K562 (cell line): ENCODE measurements at regions not wholly inside any gene's neighbourhood (a gene's known extent, or its start where the extent isn't known, plus 50 kb on each side); places are given as distances from the start of the nearest gene placed in this dataset.
"Not testable (repeated sequence)": the region's sequence is repeated elsewhere in the genome, so short reads cannot be mapped to it uniquely, and the experiment has no call there.

Source experiments
- ATAC-seq: fragments of 200-7000 bp; cut with Tn5 transposase; 3 replicates; pipeline ENCODE4 v1.9.1; 2020; ENCODE audit warnings: moderate library complexity
- BruUV-seq: library from RNA; stranded (reverse); fragments of 400-500 nt; replicated peaks from 2 replicates; lab custom pipeline; 2021; lab: Mats Ljungman, UMichigan
- CTCF ChIA-PET: fragments of 300-600 bp; formaldehyde crosslinking; extraction: SDS; loops from one replicate; lab custom pipeline; 2021; ENCODE audit warnings: low intra/inter-chr PET ratio; lab: Yijun Ruan, JAX
- POLR2A ChIA-PET: fragments of 300-600, 350-650 bp; sonication (Branson Sonifier 250); formaldehyde crosslinking; extraction: SDS; loops from one replicate; lab custom pipeline; 2021; ENCODE audit warnings: antibody characterized with exemption, inconsistent platforms; lab: Yijun Ruan, JAX
- DNase-seq, 4 experiments: peaks; one replicate each; pipeline versions ENCODE4 v3.0.0 to v3.0.0-alpha.2; 2011 to 2018; ENCODE audit warnings: low spot score in 3 of 4, mixed read lengths in 3 of 4; ENCODE audit errors: extremely low read depth in 1 of 4
- FAIRE-seq: peaks from 2 replicates; lab custom pipeline; 2011; peaks lifted over from hg19 to GRCh38; lab: Jason Lieb, UNC
- H2AFZ ChIP-seq: 2 replicates; pipeline ENCODE4 v1.6.0; 2011; ENCODE audit warnings: low read depth, low read length, control low read depth, inconsistent platforms
- H3K27ac ChIP-seq: fragments of 200-600 bp; 3 replicates; pipeline ENCODE4 v1.8.0; 2011; ENCODE audit warnings: low read depth, mild to moderate bottlenecking, control low read depth, inconsistent platforms, low read length, moderate library complexity, mixed read lengths; ENCODE audit errors: extremely low read depth
- H3K27me3 ChIP-seq, 2 experiments: fragments of 300-600 bp in 1 of 2; 2 replicates in 1 of 2; 3 replicates in 1 of 2; pipeline versions ENCODE4 v1.6.0 to v1.8.0; 2011; ENCODE audit warnings: inconsistent platforms in 2 of 2, low read length in 2 of 2, mild to moderate bottlenecking in 1 of 2, mixed read lengths in 1 of 2, moderate library complexity in 1 of 2; ENCODE audit not compliant: control insufficient read depth in 2 of 2, insufficient read depth in 2 of 2
- H3K36me3 ChIP-seq: fragments of 300-600 bp; 3 replicates; pipeline ENCODE4 v1.8.0; 2011; ENCODE audit warnings: mild to moderate bottlenecking, low read length, inconsistent platforms; ENCODE audit not compliant: control insufficient read depth, insufficient read depth
- H3K4me1 ChIP-seq, 2 experiments: fragments of 200-600 bp in 1 of 2; replicated peaks in 1 of 2; 2 replicates in 1 of 2; 3 replicates in 1 of 2; pipeline versions ENCODE4 v1.5.1 to v1.8.0; 2011; ENCODE audit warnings: inconsistent platforms in 2 of 2, low read length in 2 of 2, mild to moderate bottlenecking in 1 of 2, mixed read lengths in 1 of 2, moderate library complexity in 1 of 2; ENCODE audit not compliant: control insufficient read depth in 2 of 2, insufficient read depth in 2 of 2
- H3K4me2 ChIP-seq: 2 replicates; pipeline ENCODE4 v1.6.1; 2011; ENCODE audit warnings: low read length, control low read depth, inconsistent platforms, mixed read lengths; ENCODE audit not compliant: insufficient read depth
- H3K4me3 ChIP-seq: fragments of 200-600 bp; sonication (generic), shearing (Covaris generic); 2 replicates; pipeline ENCODE4 v1.5.1; 2016; ENCODE audit warnings: control low read depth, inconsistent platforms
- H3K79me2 ChIP-seq: fragments of 200-600 bp; 3 replicates; pipeline ENCODE4 v1.8.0; 2011; ENCODE audit warnings: low read length, inconsistent platforms; ENCODE audit not compliant: control insufficient read depth, insufficient read depth
- H3K9ac ChIP-seq, 2 experiments: 2 replicates each; pipeline versions ENCODE4 v1.6.0 to v1.6.1; 2011; ENCODE audit warnings: low read depth in 2 of 2, low read length in 2 of 2, control low read depth in 1 of 2, inconsistent platforms in 1 of 2, mild to moderate bottlenecking in 1 of 2, mixed read lengths in 1 of 2; ENCODE audit not compliant: insufficient read depth in 1 of 2
- H3K9me1 ChIP-seq: one replicate; pipeline ENCODE4 v1.6.0; 2011; ENCODE audit warnings: inconsistent platforms, mild to moderate bottlenecking, low read length, moderate library complexity; ENCODE audit not compliant: control insufficient read depth, insufficient read depth
- H3K9me3 ChIP-seq: replicated peaks from 2 replicates; pipeline ENCODE4 v1.5.1; 2011; ENCODE audit warnings: low read depth, low read length, inconsistent platforms; ENCODE audit not compliant: control insufficient read depth, insufficient read depth
- H4K20me1 ChIP-seq: replicated peaks from 2 replicates; pipeline ENCODE4 v1.6.1; 2011; ENCODE audit warnings: low read length, inconsistent platforms, mixed read lengths; ENCODE audit not compliant: control insufficient read depth, insufficient read depth
- BCOR ChIP-seq: fragments of 450-650 bp; IDR thresholded peaks from 2 replicates; pipeline ENCODE4 v1.6.1; 2016
- HNRNPL ChIP-seq: fragments of 200-400 bp; formaldehyde crosslinking; IDR thresholded peaks from 2 replicates; pipeline ENCODE4 v1.6.1; 2017; ENCODE audit warnings: low read depth, mild to moderate bottlenecking, low read length
- MYBL2 ChIP-seq, 2 experiments: fragments of 450-650 bp in 1 of 2; sonication (generic) in 1 of 2; formaldehyde crosslinking in 1 of 2; IDR thresholded peaks; 2 replicates each; pipeline versions ENCODE4 v1.6.1 to v1.8.1; 2017 to 2022; ENCODE audit warnings: borderline replicate concordance in 1 of 2, inconsistent platforms in 1 of 2, low read depth in 1 of 2, mild to moderate bottlenecking in 1 of 2, missing genetic modification reagents in 1 of 2, moderate library complexity in 1 of 2
- RBM25 ChIP-seq: fragments of 200-400 bp; formaldehyde crosslinking; IDR thresholded peaks from 2 replicates; pipeline ENCODE4 v1.6.1; 2018; ENCODE audit warnings: low read length, low read depth, moderate library complexity; ENCODE audit not compliant: severe bottlenecking
- WGBS: fragments of 100-300 bp; shearing (Covaris generic); methylation state at CpG from one replicate; pipeline ENCODE4 v1.1.6; 2016; ENCODE audit warnings: low coverage, mixed read lengths; ENCODE audit not compliant: insufficient coverage; ENCODE audit errors: missing lambda C conversion rate; 5-methylcytosine and 5-hydroxymethylcytosine counted together
- in situ Hi-C: fragments of 300-500 bp; cut with MboI; formaldehyde crosslinking; loops from 4 replicates; pipeline ENCODE4 v1.15.0; 2018; ENCODE audit warnings: inconsistent platforms, mixed read lengths
- intact Hi-C: fragments of 100-400 bp; cut with micrococcal nuclease; formaldehyde crosslinking; loops from 2 replicates; pipeline ENCODE4 v1.14.2; 2022

- 0 out of 2 replicates have a peak, but pooled peaks have one; percentile 19 for TF ChIP-seq HNRNPL
- DNase-seq, H3K4me3 ChIP-seq, H3K27ac ChIP-seq, in situ Hi-C loops, POLR2A ChIA-PET, FAIRE-seq, H3K79me2 ChIP-seq, H3K9me3 ChIP-seq, H3K9ac ChIP-seq, H3K27me3 ChIP-seq, BruUV-seq, H3K4me2 ChIP-seq, H2AFZ ChIP-seq, H4K20me1 ChIP-seq, ATAC-seq, intact Hi-C loops, H3K9me1 ChIP-seq: not testable (repeated sequence)
- peaks cover 0 to 20% of the 10 kb centered on the region in 2 experiments; a peak in 2 of 5 replicates for H3K4me1 ChIP-seq
- CTCF ChIA-PET: interaction anchor here (1.4 kb wide), 1 partner anchor 393 kb away, joined by 3 read pairs; no protein-coding TSS in a partner anchor
- WGBS: 97% methylated on average over 13 of the region's 21 CpGs
- H3K36me3 ChIP-seq: peaks cover 38% of the 10 kb centered on the region; the same call in 1 of the 3 replicates
These were observed 78.8 kb downstream of the RFLNA start for GRCh38 chr12:124373701-124374100.

- no peak overlapping the region for H2AFZ ChIP-seq
- H3K9ac ChIP-seq: no peak overlapping the region
- in situ Hi-C loops (no loop called here), intact Hi-C loops (no loop called here)
- POLR2A ChIA-PET: no interaction called here
- BruUV-seq: no TSS peak
- no peak overlapping the region for H3K27ac ChIP-seq
- no peak overlapping the region for H3K4me2 ChIP-seq
- ATAC-seq (no peak), DNase-seq (no peak), FAIRE-seq (no peak)
- peaks cover 0 to 24% of the 10 kb centered on the region in 2 experiments; a peak in 2 of 5 replicates for H3K4me1 ChIP-seq
- peaks cover 9% of the 10 kb centered on the region; the same call in 1 of the 2 replicates for H4K20me1 ChIP-seq
- peaks cover 43% of the 10 kb centered on the region; the same call in 1 of the 3 replicates for H3K36me3 ChIP-seq
- TF ChIP-seq RBM25: peak; percentile 35
- TF ChIP-seq BCOR: peak; percentile 18; the same call in 1 of the 2 replicates
- TF ChIP-seq MYBL2 (IDR thresholded peaks at IDR 0.05; ENCODE audit: low read depth): no peak
- TF ChIP-seq MYBL2 (CRISPR knock-in tag; IDR thresholded peaks at IDR 0.05; ENCODE audit: borderline replicate concordance): no peak
- 100% methylated on average over 13 of the region's 13 CpGs for WGBS
- CTCF ChIA-PET: no interaction called here
- H3K4me3 ChIP-seq: no peak overlapping the region
- no peaks in the 10 kb centered on the region for H3K27me3 ChIP-seq
- H3K9me3 ChIP-seq: no peaks in the 10 kb centered on the region
- H3K79me2 ChIP-seq: no peaks in the 10 kb centered on the region
- H3K9me1 ChIP-seq: peaks cover 3% of the 10 kb centered on the region
These were observed 77.9 kb downstream of the RFLNA start for GRCh38 chr12:124372831-124373230.
